ENCODE measurements at regions not wholly inside any gene's neighbourhood (a gene's known extent, or its start where the extent isn't known, plus 50 kb on each side); places are given as distances from the start of the nearest gene placed in this dataset.

DNA sequence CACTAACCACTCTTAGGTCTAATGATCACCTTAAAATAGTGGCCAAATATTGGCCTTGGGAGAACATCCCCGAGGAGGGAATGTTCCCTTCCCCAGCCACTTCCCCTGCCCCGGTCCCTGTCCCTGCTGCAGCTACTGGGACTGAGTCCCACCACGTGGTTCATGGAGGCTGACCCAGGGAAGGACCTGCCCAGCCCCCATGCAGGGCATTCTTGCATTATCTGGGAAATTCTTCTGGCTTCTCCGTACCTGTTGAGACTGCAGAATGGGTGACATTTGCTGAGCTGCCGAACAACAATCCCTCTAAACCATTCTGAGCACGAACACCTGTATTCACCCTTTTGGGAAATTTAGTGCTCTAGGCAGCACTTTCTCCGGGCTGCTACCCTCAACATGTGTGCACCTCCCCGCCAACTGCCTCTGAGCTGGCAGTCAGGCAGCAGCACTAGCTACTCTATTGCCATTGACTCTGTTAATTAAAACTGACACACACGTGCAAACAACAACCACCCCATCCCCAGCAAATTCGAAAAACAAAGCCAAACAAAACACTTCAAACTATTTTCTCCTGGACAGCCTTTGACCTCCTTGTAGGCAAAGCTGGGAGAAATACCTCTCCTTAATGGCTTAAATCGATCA is 567.4 kb upstream of the MKI67 start:
- peak overlapping the region; percentile 98 for H3K27ac ChIP-seq
- TF ChIP-seq, protein P1, sequence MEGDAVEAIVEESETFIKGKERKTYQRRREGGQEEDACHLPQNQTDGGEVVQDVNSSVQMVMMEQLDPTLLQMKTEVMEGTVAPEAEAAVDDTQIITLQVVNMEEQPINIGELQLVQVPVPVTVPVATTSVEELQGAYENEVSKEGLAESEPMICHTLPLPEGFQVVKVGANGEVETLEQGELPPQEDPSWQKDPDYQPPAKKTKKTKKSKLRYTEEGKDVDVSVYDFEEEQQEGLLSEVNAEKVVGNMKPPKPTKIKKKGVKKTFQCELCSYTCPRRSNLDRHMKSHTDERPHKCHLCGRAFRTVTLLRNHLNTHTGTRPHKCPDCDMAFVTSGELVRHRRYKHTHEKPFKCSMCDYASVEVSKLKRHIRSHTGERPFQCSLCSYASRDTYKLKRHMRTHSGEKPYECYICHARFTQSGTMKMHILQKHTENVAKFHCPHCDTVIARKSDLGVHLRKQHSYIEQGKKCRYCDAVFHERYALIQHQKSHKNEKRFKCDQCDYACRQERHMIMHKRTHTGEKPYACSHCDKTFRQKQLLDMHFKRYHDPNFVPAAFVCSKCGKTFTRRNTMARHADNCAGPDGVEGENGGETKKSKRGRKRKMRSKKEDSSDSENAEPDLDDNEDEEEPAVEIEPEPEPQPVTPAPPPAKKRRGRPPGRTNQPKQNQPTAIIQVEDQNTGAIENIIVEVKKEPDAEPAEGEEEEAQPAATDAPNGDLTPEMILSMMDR (conservative IDR thresholded peaks at IDR 0.05): no peak

DNA sequence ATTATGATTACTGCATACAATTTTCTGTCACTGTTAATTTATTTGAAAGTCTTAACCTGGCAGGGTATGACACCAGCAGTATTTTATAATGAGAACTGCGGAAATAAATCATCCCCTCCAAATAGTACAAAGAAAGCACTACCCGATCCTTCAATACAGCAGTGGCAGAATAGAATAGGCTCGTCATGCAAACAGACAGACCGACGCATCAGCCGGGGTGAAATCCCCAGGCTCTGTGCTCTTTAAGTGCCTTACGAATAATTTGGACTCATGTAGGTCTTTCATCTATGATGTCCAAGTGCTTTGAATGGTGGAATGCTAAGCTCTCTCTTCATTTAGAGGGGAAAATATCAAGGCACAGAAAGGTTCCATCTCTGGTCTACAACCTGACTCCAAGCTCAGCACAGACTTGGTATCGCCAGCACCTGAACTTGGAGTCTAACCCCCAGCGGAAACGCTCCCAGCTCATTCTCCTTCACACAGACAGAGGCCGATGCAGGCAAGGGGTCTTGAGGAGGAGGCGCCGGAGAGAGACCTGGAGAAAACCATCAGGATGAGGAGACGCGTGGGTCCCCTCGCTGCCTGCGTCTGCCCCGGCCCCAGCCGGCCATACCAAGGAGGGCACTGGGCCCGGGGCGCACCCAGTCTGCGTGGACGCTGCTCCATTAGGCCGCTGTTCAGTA is 568.1 kb upstream of the MKI67 start:
- TF ChIP-seq, protein P1 (conservative IDR thresholded peaks at IDR 0.05): no peak
- no peak overlapping the region for H3K27ac ChIP-seq

DNA sequence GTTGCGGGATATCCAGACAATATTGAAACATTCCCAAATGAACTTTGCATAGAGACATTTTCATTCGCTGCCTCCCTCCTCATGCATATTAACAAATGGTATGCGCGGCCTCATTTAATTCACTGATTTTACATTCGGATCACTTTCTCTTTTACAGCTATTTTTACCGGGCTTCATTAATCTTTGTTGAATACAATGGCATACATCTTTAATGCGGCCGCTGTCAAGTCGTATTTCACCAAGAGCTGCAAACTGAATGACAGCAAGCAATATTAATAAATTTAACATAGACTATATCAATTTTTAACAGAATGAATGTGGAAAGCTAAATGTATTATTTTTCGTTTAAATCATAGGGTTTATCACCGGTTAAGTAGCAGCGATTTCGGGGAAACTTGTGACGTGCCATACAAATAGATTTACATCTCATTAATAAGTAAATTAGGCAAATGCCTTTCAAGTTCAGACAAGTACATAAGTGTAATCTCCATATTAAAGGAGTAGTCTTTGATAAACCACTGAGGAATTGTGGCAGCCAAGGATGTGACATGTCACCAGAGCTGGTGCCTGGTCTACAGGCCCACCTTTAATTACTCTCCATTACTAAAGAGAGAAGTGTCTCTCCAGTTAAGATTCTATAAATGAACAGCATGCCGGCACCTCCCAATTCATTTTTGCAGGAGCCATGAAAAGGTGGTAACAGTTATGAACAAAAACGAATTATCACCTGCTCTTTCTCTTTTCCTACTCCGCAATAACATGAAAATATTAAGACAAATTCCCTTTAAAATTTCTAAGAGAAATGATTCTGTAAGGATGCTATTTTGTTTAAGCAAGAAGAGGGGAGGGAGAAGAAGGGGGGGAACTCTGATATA is 568.9 kb upstream of the MKI67 start:
- no peak overlapping the region for H3K27ac ChIP-seq
- TF ChIP-seq, protein P1 (conservative IDR thresholded peaks at IDR 0.05): no peak

DNA sequence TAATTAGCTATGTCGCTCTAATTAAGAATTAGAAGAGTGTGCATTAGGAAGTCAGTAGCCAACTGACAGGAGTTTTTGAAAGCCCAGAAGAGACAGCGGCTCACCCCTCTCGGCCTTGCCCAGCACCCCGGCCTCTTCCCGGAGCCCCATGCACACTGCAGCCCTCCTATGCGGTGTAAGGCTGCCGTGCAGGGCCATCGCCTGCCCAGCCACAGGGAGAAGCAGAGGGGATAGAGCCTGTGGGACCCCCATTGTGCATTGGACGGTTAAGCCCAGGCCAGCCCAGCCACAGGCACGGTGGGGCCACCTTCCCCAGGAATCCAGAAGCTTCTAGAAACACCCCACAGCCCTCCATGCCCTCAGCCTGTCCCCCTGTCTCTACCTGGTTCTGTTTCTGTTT is 569.7 kb upstream of the MKI67 start:
- TF ChIP-seq, protein P1 (conservative IDR thresholded peaks at IDR 0.05): no peak
- no peak overlapping the region for H3K27ac ChIP-seq

DNA sequence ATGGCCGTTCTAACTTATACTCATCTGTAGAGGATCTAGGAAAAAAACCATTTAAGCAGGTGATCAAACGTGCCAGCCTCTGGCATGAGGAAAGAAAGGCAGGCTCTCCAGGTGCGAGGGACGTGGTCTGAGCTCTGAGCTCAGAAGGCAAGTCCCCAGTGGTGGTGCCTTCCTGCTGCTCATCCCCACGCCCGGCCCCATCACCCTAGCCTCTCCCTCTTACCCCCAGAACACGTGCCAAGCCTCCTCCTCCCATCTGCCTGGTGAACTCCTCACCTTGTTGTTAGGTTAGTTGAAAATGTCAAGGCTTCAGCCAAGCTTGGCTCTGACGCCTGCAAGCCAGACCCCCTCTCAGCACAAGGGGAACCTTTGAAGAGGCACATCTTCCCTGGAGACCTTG is 571.2 kb upstream of the MKI67 start:
- TF ChIP-seq, protein P1 (conservative IDR thresholded peaks at IDR 0.05): no peak
- H3K27ac ChIP-seq: no peak overlapping the region

DNA sequence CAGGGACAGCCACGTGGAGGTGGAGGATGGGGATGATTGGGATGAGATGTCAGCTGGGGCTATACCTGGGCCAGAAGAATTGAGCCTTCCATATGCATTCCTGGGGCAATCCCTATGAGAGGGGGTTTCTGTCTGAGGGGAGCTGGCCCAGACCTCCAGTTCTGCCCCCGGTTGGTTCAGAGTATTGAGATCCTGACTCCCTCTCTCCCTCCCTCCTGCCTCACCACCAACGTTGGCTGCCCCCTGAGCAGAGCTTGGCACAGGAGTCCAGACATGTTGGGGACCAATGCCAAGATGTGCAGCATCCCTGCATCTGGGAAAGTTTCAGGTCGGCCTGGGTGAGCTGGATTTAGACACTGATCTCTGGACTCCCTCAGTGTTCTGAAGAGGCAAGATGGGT is 575.2 kb upstream of the MKI67 start:
- H3K27ac ChIP-seq: no peak overlapping the region
- TF ChIP-seq, protein P1 (conservative IDR thresholded peaks at IDR 0.05): no peak

DNA sequence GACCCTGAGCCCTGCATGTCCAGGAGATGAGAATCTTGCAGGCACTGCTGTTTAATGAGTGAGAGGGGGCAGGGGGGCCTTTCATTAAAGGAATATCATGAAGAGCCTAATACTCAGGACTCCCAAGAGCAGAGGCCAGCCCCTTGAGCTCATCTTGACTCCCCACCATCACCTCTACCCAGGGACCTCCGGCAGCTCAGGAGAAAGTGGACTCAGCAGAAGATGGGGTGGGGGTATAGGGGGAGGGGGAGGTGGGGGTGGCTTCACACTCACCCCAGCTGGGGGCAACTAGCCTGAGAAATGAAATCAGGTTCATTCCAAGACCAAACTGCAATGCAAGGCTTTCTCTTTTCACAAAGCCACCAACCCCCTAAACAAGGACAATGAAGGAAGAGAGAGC is 575.6 kb upstream of the MKI67 start:
- TF ChIP-seq, protein P1 (conservative IDR thresholded peaks at IDR 0.05): no peak
- H3K27ac ChIP-seq: no peak overlapping the region
